HepG2 (cell line): ENCODE measurements at regions not wholly inside any gene's neighbourhood (a gene's known extent, or its start where the extent isn't known, plus 50 kb on each side); places are given as distances from the start of the nearest gene placed in this dataset.

Experiments
- ATAC-seq: fragments of 200-7000 bp; cut with Tn5 transposase; 3 replicates; pipeline ENCODE4 v1.9.1; 2020; ENCODE audit warnings: mild to moderate bottlenecking, moderate library complexity
- BruUV-seq: library from RNA; stranded (reverse); fragments of 400-500 nt; replicated peaks from 2 replicates; lab custom pipeline; 2021; lab: Mats Ljungman, UMichigan
- CTCF ChIA-PET: fragments of 300-600 bp; formaldehyde crosslinking; extraction: SDS; loops from one replicate; lab custom pipeline; 2021; ENCODE audit warnings: low total read pairs, inconsistent platforms, low intra/inter-chr PET ratio; lab: Yijun Ruan, JAX
- POLR2A ChIA-PET: fragments of 350-600 bp; sonication (Branson Sonifier 250); formaldehyde crosslinking; loops from one replicate; lab custom pipeline; 2020; ENCODE audit warnings: antibody characterized with exemption, inconsistent platforms; lab: Yijun Ruan, JAX
- DNase-seq: peaks from one replicate; pipeline ENCODE4 v3.0.0-alpha.2; 2015; ENCODE audit warnings: low spot score
- FAIRE-seq: peaks from 3 replicates; lab custom pipeline; 2011; peaks lifted over from hg19 to GRCh38; lab: Jason Lieb, UNC
- H2AFZ ChIP-seq: one replicate; pipeline ENCODE4 v1.6.1; 2011; ENCODE audit warnings: low read length, inconsistent platforms
- H3K27ac ChIP-seq: fragments of 300-600 bp; 3 replicates; pipeline ENCODE4 v1.8.0; 2011; ENCODE audit warnings: mixed run types, mild to moderate bottlenecking, mixed read lengths, low read length, inconsistent platforms; ENCODE audit not compliant: insufficient read depth; ENCODE audit errors: extremely low read length
- H3K27me3 ChIP-seq, 2 experiments: fragments of 200-600 bp in 1 of 2; 2 replicates in 1 of 2; 3 replicates in 1 of 2; pipeline versions ENCODE4 v1.6.0 to v1.8.0; 2011; ENCODE audit warnings: low read length in 2 of 2, mild to moderate bottlenecking in 2 of 2, moderate library complexity in 2 of 2, inconsistent platforms in 1 of 2; ENCODE audit not compliant: insufficient read depth in 2 of 2, control insufficient read depth in 1 of 2
- H3K36me3 ChIP-seq, 2 experiments: fragments of 200-600 bp in 1 of 2; replicated peaks in 1 of 2; 2 replicates in 1 of 2; 3 replicates in 1 of 2; pipeline versions ENCODE4 v1.5.1 to v1.8.0; 2011; ENCODE audit warnings: low read length in 2 of 2, inconsistent platforms in 1 of 2; ENCODE audit not compliant: insufficient read depth in 2 of 2, control insufficient read depth in 1 of 2
- H3K4me1 ChIP-seq: 2 replicates; pipeline ENCODE4 v1.5.1; 2012; ENCODE audit warnings: low read length, inconsistent platforms; ENCODE audit not compliant: insufficient read depth
- H3K4me2 ChIP-seq: 2 replicates; pipeline ENCODE4 v1.6.0; 2011; ENCODE audit warnings: low read depth, low read length, inconsistent platforms
- H3K4me3 ChIP-seq, 3 experiments: fragments of 200-600 bp in 1 of 3; sonication (generic), shearing (Covaris generic) in 1 of 3; replicated peaks in 1 of 3; 2 replicates each; pipeline ENCODE4 v1.5.1; 2011 to 2016; ENCODE audit warnings: low read length in 3 of 3, inconsistent platforms in 2 of 3, low read depth in 2 of 3, mild to moderate bottlenecking in 2 of 3, control low read depth in 1 of 3, mixed read lengths in 1 of 3; ENCODE audit not compliant: insufficient read depth in 1 of 3
- H3K79me2 ChIP-seq: one replicate; pipeline ENCODE4 v1.6.1; 2011; ENCODE audit warnings: low read length, inconsistent platforms; ENCODE audit not compliant: insufficient read depth
- H3K9ac ChIP-seq: 2 replicates; pipeline ENCODE4 v1.6.0; 2011; ENCODE audit warnings: mild to moderate bottlenecking, low read depth, low read length, inconsistent platforms; ENCODE audit not compliant: insufficient read depth
- H3K9me3 ChIP-seq: 2 replicates; pipeline ENCODE4 v1.5.1; 2012; ENCODE audit warnings: mild to moderate bottlenecking, low read length
- H4K20me1 ChIP-seq: 2 replicates; pipeline ENCODE4 v1.6.0; 2011; ENCODE audit warnings: inconsistent platforms, mild to moderate bottlenecking, low read length, moderate library complexity; ENCODE audit not compliant: insufficient read depth
- AFF4 ChIP-seq: sonication (generic); formaldehyde crosslinking; IDR thresholded peaks from 2 replicates; pipeline ENCODE4 v1.4.0; 2020; ENCODE audit warnings: missing genetic modification reagents
- ARNTL ChIP-seq: sonication (generic); formaldehyde crosslinking; IDR thresholded peaks from 2 replicates; pipeline ENCODE4 v1.4.0; 2020; ENCODE audit warnings: mild to moderate bottlenecking, missing genetic modification reagents
- ATRX ChIP-seq: sonication (generic); formaldehyde crosslinking; IDR thresholded peaks from 2 replicates; pipeline ENCODE4 v1.4.0; 2020; ENCODE audit warnings: missing genetic modification reagents, borderline replicate concordance
- FLYWCH1 ChIP-seq: sonication (generic); formaldehyde crosslinking; IDR thresholded peaks from 2 replicates; pipeline ENCODE4 v1.8.1; 2023; ENCODE audit warnings: mild to moderate bottlenecking, missing genetic modification reagents
- IKZF5 ChIP-seq: IDR thresholded peaks from 2 replicates; pipeline ENCODE4 v1.6.1; 2018; ENCODE audit warnings: missing genetic modification reagents, mild to moderate bottlenecking, missing compliant biosample characterization
- KLF9 ChIP-seq: IDR thresholded peaks from 2 replicates; pipeline ENCODE4 v1.6.1; 2016; ENCODE audit warnings: low read depth
- NR2C2 ChIP-seq: sonication (generic); formaldehyde crosslinking; IDR thresholded peaks from 2 replicates; pipeline ENCODE4 v1.4.0; 2020; ENCODE audit warnings: missing genetic modification reagents, mild to moderate bottlenecking, moderate library complexity, borderline replicate concordance
- PHF8 ChIP-seq: sonication (generic); formaldehyde crosslinking; IDR thresholded peaks from 2 replicates; pipeline ENCODE4 v1.5.0; 2020; ENCODE audit warnings: missing genetic modification reagents
- RBM39 ChIP-seq: fragments of 200-400 bp; formaldehyde crosslinking; IDR thresholded peaks from one replicate; pipeline ENCODE4 v1.6.1; 2018; ENCODE audit warnings: antibody characterized with exemption, mild to moderate bottlenecking, low read depth, low read length; ENCODE audit not compliant: poor library complexity, severe bottlenecking
- ZBTB49 ChIP-seq: sonication (generic); formaldehyde crosslinking; IDR thresholded peaks from 2 replicates; pipeline ENCODE4 v1.4.0; 2020; ENCODE audit warnings: missing genetic modification reagents, borderline replicate concordance
- ZNF12 ChIP-seq: sonication (generic); formaldehyde crosslinking; IDR thresholded peaks from 2 replicates; pipeline ENCODE4 v1.5.0; 2020; ENCODE audit warnings: missing genetic modification reagents
- ZNF232 ChIP-seq: sonication (generic); formaldehyde crosslinking; IDR thresholded peaks from 2 replicates; pipeline ENCODE4 v1.4.0; 2020; ENCODE audit warnings: missing genetic modification reagents, borderline replicate concordance
- ZNF30 ChIP-seq: sonication (generic); formaldehyde crosslinking; IDR thresholded peaks from 2 replicates; pipeline ENCODE4 v1.5.0; 2020; ENCODE audit warnings: mild to moderate bottlenecking, missing genetic modification reagents
- ZNF510 ChIP-seq: sonication (generic); formaldehyde crosslinking; IDR thresholded peaks from 2 replicates; pipeline ENCODE4 v1.4.0; 2020; ENCODE audit warnings: low read depth, mild to moderate bottlenecking, missing genetic modification reagents
- ZNF543 ChIP-seq: sonication (generic); formaldehyde crosslinking; IDR thresholded peaks from 2 replicates; pipeline ENCODE4 v1.4.0; 2020; ENCODE audit warnings: mild to moderate bottlenecking, missing genetic modification reagents
- ZNF563 ChIP-seq: sonication (generic); formaldehyde crosslinking; IDR thresholded peaks from 2 replicates; pipeline ENCODE4 v1.8.0; 2022; ENCODE audit warnings: mild to moderate bottlenecking, moderate library complexity, missing genetic modification reagents
- ZNF572 ChIP-seq: sonication (generic); formaldehyde crosslinking; IDR thresholded peaks from 2 replicates; pipeline ENCODE4 v1.5.1; 2020; ENCODE audit warnings: mild to moderate bottlenecking, missing genetic modification reagents
- WGBS: methylation state at CpG from one replicate; pipeline ENCODE4 v1.1.6; 2017; ENCODE audit warnings: low lambda C conversion rate; 5-methylcytosine and 5-hydroxymethylcytosine counted together
- in situ Hi-C: cut with HindIII; loops from 2 replicates; pipeline ENCODE4 v1.10.0; 2017; ENCODE audit warnings: low pct_unique_long_range_greater_than_20kb; ENCODE audit not compliant: extremely low pct_ligation_motif_present
- intact Hi-C: fragments of 100-400 bp; cut with micrococcal nuclease; formaldehyde crosslinking; loops from one replicate; pipeline ENCODE4 v1.10.0; 2022; ENCODE audit not compliant: unreplicated experiment

- no peak for TF ChIP-seq RBM39
- TF ChIP-seq ZNF543 (CRISPR knock-in tag), result no peak
- TF ChIP-seq ATRX (CRISPR knock-in tag), result no peak
- no peak for TF ChIP-seq ZBTB49 (CRISPR knock-in tag)
- no peak for TF ChIP-seq KLF9 (CRISPR knock-in tag)
- no peak for TF ChIP-seq ZNF30
Measured at GRCh38 chr9:16133556-16134227, 580.8 kb downstream of the CCDC171 start (continued).

GRCh38 chr9:16134351-16134750 is 581.5 kb downstream of the CCDC171 start:
- Histone ChIP-seq H3K36me3 (no peaks in the 10 kb centered on the region), H3K9ac (no peak overlapping the region), H3K9me3 (no peaks in the 10 kb centered on the region), H4K20me1 (no peaks in the 10 kb centered on the region), H3K27me3 (no peaks in the 10 kb centered on the region), H3K27ac (no peak overlapping the region), H3K4me2 (no peak overlapping the region), H3K79me2 (no peaks in the 10 kb centered on the region), H2AFZ (no peak overlapping the region), H3K4me1 (no peaks in the 10 kb centered on the region), H3K4me3 (no peak overlapping the region)
- no peak for ATAC-seq
- ChIA-PET POLR2A (no interaction called here), CTCF (interaction anchor here (1.2 to 2.0 kb wide), 2 partner anchors 261 to 297 kb away, joined by 3 to 14 read pairs; no protein-coding TSS in a partner anchor)
- no TSS peak for BruUV-seq
- 22% methylated on average over 4 of the region's 4 CpGs for WGBS
- intact Hi-C loops (loop anchor here (5.0 kb wide), 1 partner anchor 92 kb away; no protein-coding TSS in a partner anchor), in situ Hi-C loops (loop anchor here (25.0 kb wide), 1 partner anchor 247 kb away; no protein-coding TSS in a partner anchor)
- DNase-seq, result no peak
- no peak for FAIRE-seq
- TF ChIP-seq AFF4 (no peak), PHF8 (CRISPR knock-in tag) (no peak), ZNF563 (no peak), FLYWCH1 (CRISPR knock-in tag) (no peak), IKZF5 (CRISPR knock-in tag) (no peak), ZNF232 (no peak), ZNF12 (CRISPR knock-in tag) (no peak), ZNF572 (CRISPR knock-in tag) (no peak), NR2C2 (CRISPR knock-in tag) (no peak), ARNTL (CRISPR knock-in tag) (no peak), ZNF510 (CRISPR knock-in tag) (no peak)
